GM12874 (cell line): ENCODE measurements at regions not wholly inside any gene's neighbourhood (a gene's known extent, or its start where the extent isn't known, plus 50 kb on each side); places are given as distances from the start of the nearest gene placed in this dataset.

Experiments
- TF ChIP-seq, protein P1 (sequence below): IDR thresholded peaks from 2 replicates; pipeline ENCODE4 v1.5.1; 2011; ENCODE audit warnings: low read depth, mild to moderate bottlenecking, control low read depth, low read length, moderate library complexity; ENCODE audit not compliant: insufficient read depth

DNA sequence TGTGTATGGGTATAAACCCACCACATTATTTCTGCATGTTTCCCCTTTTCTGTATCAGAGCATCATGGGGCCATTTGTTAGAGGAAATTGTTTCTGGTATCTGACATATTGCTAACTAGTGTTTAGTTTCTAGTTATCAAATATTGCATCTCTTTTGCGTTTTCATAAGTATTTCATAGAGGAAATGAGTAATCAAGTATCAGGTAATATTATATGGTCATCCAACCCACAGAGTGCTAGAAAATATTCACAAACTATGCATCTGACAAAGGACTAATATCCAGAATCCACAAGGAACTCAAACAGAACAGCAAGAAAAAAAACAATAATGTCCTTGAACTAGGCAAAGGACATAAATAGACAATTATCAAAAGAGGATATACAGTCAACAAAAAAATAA, 258.9 kb upstream of the LRIG3 start:
- TF ChIP-seq, protein P1, sequence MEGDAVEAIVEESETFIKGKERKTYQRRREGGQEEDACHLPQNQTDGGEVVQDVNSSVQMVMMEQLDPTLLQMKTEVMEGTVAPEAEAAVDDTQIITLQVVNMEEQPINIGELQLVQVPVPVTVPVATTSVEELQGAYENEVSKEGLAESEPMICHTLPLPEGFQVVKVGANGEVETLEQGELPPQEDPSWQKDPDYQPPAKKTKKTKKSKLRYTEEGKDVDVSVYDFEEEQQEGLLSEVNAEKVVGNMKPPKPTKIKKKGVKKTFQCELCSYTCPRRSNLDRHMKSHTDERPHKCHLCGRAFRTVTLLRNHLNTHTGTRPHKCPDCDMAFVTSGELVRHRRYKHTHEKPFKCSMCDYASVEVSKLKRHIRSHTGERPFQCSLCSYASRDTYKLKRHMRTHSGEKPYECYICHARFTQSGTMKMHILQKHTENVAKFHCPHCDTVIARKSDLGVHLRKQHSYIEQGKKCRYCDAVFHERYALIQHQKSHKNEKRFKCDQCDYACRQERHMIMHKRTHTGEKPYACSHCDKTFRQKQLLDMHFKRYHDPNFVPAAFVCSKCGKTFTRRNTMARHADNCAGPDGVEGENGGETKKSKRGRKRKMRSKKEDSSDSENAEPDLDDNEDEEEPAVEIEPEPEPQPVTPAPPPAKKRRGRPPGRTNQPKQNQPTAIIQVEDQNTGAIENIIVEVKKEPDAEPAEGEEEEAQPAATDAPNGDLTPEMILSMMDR, result no peak

DNA sequence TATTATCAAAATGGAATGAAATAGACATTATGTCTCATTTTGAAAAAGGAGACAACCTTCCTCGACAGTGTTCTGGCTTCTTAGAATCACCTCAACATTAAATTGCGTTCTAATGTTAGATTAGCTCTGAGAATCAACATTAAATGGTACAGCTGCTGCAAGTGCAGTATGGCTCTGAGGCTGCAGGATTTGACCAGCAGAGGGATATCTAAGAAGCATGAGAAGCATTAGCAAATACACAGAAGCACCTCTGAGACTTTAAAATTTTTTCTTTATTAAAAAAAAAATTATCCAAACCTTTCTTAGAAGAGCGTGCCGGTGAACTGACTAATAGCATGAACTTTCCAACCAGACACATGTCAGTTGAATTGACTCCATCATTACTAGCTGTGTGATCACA, 253.4 kb upstream of the LRIG3 start:
- TF ChIP-seq, protein P1, result no peak

DNA sequence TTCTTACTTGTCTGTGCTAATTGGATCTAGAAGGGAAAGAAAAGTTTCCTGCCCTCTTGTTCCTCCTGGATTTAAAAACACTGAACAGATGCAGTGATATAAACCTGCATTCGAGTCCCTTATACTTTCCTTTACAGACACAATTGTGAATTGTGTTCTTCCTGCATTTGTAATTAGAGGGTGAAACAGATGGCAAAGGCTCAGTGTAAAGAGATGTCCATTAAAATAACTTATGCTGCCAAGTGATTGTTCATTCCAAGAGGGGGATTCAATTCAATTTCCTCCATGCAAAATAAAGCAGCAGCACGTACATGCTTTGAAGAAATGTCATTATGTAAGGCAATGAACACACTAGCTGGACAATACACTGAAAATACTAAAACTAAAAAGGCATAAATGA, 248.3 kb upstream of the LRIG3 start:
- TF ChIP-seq, protein P1, result no peak

DNA sequence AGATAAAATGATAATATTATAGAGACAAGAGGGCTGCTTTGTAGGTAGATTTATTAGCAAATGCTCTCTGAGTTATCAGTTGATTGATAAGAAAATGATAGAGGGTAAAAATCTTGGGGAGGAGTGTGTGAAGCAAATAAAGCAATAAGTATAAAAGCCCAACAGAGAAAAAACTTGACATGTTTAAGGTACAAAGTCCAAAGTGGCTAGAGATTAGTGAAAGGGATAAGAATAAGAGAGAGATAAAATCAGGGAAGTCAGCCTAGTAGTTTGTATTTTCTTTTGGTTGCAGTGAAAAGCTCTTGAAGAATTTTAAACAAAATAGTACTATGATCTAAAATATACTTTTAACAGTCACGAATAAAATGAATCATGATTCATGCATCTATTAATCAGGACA, 246.2 kb upstream of the LRIG3 start:
- TF ChIP-seq, protein P1, result no peak

DNA sequence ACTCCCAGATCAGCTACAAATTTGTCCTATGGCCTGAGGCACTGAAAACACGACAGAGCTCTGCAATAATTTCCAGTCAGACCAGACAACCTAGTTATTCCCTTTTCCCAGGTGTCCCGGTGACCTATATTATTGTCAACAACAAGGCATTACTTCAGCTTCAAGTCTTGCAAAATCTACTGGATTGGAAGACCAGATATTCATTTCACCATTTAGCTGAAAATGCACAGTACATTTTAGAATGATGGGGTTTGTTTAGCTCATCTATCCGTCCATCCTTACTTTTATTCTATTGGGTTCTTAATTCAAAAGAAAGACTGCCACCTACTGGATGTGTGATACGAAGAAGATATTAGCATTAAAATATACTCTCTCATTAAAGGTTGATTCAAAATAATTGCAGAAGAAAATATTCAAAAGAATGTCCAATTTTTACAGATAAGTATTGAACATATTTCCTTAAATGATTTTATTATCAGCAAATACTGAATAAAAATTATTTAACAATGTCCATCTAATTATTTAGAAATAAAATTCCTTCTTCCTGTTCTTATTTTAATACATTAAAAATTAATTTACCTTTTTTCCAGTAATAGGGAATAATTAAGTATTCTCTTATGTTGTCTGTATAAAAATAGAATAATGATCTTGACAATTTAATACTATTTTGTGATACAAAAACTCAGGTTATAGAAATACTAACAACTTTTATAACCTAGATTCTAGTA, 244.9 kb upstream of the LRIG3 start:
- TF ChIP-seq, protein P1, result 0 out of 2 replicates have a peak, but pooled peaks have one; percentile 9

DNA sequence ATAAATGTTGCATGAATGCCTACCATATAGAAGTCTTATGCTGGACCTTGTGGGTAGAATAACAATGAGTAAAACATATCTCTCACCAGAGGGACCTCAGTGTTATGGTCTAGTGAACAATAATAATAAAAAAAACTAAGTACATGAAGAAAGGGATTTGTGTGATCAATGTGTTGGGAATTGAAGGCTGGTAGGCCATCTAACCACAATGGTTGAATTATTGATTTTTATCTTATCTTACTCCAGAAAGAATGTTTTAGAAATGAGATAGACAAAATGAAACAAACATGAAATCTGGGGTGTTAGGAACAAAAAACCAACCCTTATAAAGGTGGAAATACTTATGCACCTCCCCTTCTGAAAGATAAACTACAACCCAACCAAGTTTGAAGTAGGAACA, 243.9 kb upstream of the LRIG3 start:
- TF ChIP-seq, protein P1, result no peak

DNA sequence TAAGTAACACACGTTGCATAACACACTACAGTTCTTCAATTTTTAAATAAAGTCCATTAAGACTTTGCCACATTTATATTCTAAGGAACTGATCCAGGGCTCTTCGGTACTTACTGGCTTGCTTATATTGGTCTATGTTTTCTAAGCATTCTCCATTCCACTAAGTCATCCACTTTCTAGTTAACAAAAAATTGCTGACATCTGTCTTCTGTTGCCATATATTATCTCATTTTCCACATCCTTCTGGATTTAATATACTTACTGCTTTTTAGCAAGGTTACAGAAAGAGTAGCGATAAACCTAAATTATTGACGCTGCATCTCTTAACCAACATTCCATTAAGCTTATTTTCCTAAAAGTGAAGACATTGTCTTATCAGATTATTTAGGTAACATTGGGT, 238.4 kb upstream of the LRIG3 start:
- TF ChIP-seq, protein P1, result no peak

DNA sequence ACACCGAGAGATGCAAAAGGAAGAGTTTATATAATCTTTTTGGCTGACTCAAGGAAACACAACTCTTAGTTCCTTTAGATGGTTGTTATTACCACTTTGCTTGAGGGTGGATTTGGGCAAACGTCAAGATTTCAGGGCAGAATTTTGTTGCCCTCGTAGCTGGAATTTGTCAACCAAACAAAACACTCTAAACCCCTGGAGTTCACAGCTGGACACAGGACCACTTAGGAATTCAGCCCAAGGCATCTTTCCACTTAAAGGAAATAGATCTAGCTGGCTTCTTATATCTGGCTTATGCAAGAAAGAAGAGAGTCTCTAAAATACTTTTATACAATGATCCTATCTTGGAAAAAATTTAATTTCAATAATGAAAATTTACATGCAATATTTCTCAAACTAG, 237.8 kb upstream of the LRIG3 start:
- TF ChIP-seq, protein P1, result no peak
